Fibroblast of lung (primary cell): ENCODE measurements at regions not wholly inside any gene's neighbourhood (a gene's known extent, or its start where the extent isn't known, plus 50 kb on each side); places are given as distances from the start of the nearest gene placed in this dataset.

Experiments
- DNase-seq, 2 donors: peaks; one replicate each; pipeline versions ENCODE4 v3.0.0 to v3.0.0-alpha.2; 2010; ENCODE audit warnings: low read depth in 2 of 2
- H2AFZ ChIP-seq: 2 replicates; pipeline ENCODE4 v1.5.1; 2012; ENCODE audit warnings: low read length, control low read depth, inconsistent platforms
- H3K27ac ChIP-seq: 2 replicates; pipeline ENCODE4 v1.5.1; 2011; ENCODE audit warnings: low read length, control low read depth; ENCODE audit not compliant: insufficient read depth
- H3K27me3 ChIP-seq: 2 replicates; pipeline ENCODE4 v1.5.1; 2011; ENCODE audit warnings: mild to moderate bottlenecking, low read length; ENCODE audit not compliant: control insufficient read depth, insufficient read depth
- H3K36me3 ChIP-seq: 2 replicates; pipeline ENCODE4 v1.5.1; 2011; ENCODE audit warnings: low read length; ENCODE audit not compliant: control insufficient read depth, insufficient read depth
- H3K4me1 ChIP-seq: 2 replicates; pipeline ENCODE4 v1.5.1; 2011; ENCODE audit warnings: low read length; ENCODE audit not compliant: control insufficient read depth, insufficient read depth; ENCODE audit errors: extremely low read depth
- H3K4me2 ChIP-seq: 2 replicates; pipeline ENCODE4 v1.5.1; 2011; ENCODE audit warnings: low read length, control low read depth; ENCODE audit not compliant: insufficient read depth; ENCODE audit errors: extremely low read depth
- H3K4me3 ChIP-seq, 4 experiments: fragments of 200-600 bp in 1 of 4; sonication (generic) in 1 of 4; replicated peaks in 1 of 4; 2 replicates each; pipeline ENCODE4 v1.5.1; 2011 to 2016; ENCODE audit warnings: low read length in 4 of 4, low read depth in 3 of 4, mild to moderate bottlenecking in 3 of 4, control low read depth in 2 of 4, inconsistent platforms in 1 of 4, mixed read lengths in 1 of 4; ENCODE audit not compliant: insufficient read depth in 1 of 4; ENCODE audit errors: control extremely low read depth in 1 of 4
- H3K79me2 ChIP-seq: 2 replicates; pipeline ENCODE4 v1.5.1; 2012; ENCODE audit warnings: mild to moderate bottlenecking, low read length, inconsistent platforms; ENCODE audit not compliant: control insufficient read depth, insufficient read depth
- H3K9ac ChIP-seq: 2 replicates; pipeline ENCODE4 v1.5.1; 2011; ENCODE audit warnings: mild to moderate bottlenecking, low read length, control low read depth; ENCODE audit not compliant: insufficient read depth
- H3K9me3 ChIP-seq: 2 replicates; pipeline ENCODE4 v1.5.1; 2012; ENCODE audit warnings: low read depth, low read length; ENCODE audit not compliant: control insufficient read depth, insufficient read depth
- H4K20me1 ChIP-seq: 2 replicates; pipeline ENCODE4 v1.5.1; 2011; ENCODE audit warnings: low read length; ENCODE audit not compliant: control insufficient read depth, insufficient read depth; ENCODE audit errors: extremely low read depth
- CTCF ChIP-seq, 2 donors: IDR thresholded peaks in 1 of 2; conservative IDR thresholded peaks in 1 of 2; 1 replicate in 1 of 2; 2 replicates in 1 of 2; pipeline ENCODE4 v1.5.1; 2011 to 2012; ENCODE audit warnings: low read length in 2 of 2, control low read depth in 1 of 2, inconsistent platforms in 1 of 2, low read depth in 1 of 2, mild to moderate bottlenecking in 1 of 2
- EZH2 ChIP-seq: IDR thresholded peaks from 2 replicates; pipeline ENCODE4 v1.5.1; 2012; ENCODE audit warnings: low read length, control low read depth, mild to moderate bottlenecking; ENCODE audit errors: missing control alignments

DNA sequence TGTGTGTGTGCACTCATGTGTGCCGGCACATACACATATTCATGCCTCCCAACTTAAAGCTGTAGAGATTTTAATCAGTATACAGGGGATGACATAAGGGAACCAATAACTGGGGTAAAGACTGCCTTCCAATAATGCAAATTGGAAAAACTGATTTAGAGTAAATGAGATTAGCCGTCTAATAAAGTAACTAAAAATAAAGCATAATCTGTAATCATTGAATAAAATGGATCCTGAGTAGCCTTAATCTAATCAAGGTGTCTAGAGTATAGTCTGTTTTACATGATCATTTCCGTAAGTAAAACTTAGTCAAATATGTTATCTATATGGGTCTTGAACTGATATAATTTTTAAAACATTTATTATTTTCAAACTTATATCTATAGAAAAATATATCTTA lies 925.8 kb downstream of the FSTL5 start:
- Histone ChIP-seq H2AFZ (no peak overlapping the region), H3K27ac (no peak overlapping the region), H3K4me3 (no peak overlapping the region), H3K36me3 (no peaks in the 10 kb centered on the region), H3K9me3 (no peaks in the 10 kb centered on the region), H3K4me1 (no peaks in the 10 kb centered on the region), H3K9ac (no peak overlapping the region), H3K4me2 (no peak overlapping the region), H4K20me1 (no peaks in the 10 kb centered on the region), H3K79me2 (no peaks in the 10 kb centered on the region), H3K27me3 (no peaks in the 10 kb centered on the region)
- DNase-seq: no peak
- TF ChIP-seq CTCF (conservative IDR thresholded peaks at IDR 0.05 in 1 of 2, IDR thresholded peaks at IDR 0.05 in 1 of 2; ENCODE audit: low read depth in 1 of 2, low read length in 2 of 2) (no peak), EZH2 (no peak)

GRCh38 chr4:161237495-161237894 lies 926.3 kb downstream of the FSTL5 start:
- Histone ChIP-seq H3K9me3 (no peaks in the 10 kb centered on the region), H3K9ac (no peak overlapping the region), H2AFZ (no peak overlapping the region), H3K36me3 (no peaks in the 10 kb centered on the region), H3K79me2 (no peaks in the 10 kb centered on the region), H3K4me3 (no peak overlapping the region), H3K4me2 (no peak overlapping the region), H3K27me3 (no peaks in the 10 kb centered on the region), H3K4me1 (no peaks in the 10 kb centered on the region), H3K27ac (no peak overlapping the region), H4K20me1 (no peaks in the 10 kb centered on the region)
- TF ChIP-seq CTCF (conservative IDR thresholded peaks at IDR 0.05 in 1 of 2, IDR thresholded peaks at IDR 0.05 in 1 of 2; ENCODE audit: low read depth in 1 of 2, low read length in 2 of 2) (no peak), EZH2 (no peak)
- DNase-seq: no peak

DNA sequence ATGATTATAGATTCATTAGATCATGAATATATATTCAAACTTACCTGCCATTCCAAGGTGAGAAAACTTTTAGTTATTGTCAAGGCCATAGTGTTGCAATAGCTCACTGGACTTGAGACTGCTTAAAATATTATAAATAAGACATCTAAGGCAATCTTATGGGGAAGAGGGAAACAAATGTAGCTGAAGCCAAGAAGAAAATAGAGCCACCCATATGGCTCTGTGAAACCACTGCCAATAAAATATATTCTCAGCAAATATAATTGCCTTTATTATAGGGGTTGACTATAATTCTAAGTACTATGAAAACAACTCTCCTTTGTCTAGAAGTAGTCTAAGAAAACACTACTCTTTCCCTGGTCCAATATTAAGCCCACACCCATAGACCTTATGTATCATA lies 938.5 kb downstream of the FSTL5 start:
- Histone ChIP-seq H3K27me3 (no peaks in the 10 kb centered on the region), H3K4me1 (no peaks in the 10 kb centered on the region), H3K27ac (no peak overlapping the region), H3K4me2 (no peak overlapping the region), H4K20me1 (no peaks in the 10 kb centered on the region), H3K9me3 (no peaks in the 10 kb centered on the region), H2AFZ (no peak overlapping the region), H3K79me2 (no peaks in the 10 kb centered on the region), H3K9ac (no peak overlapping the region), H3K4me3 (no peak overlapping the region), H3K36me3 (no peaks in the 10 kb centered on the region)
- TF ChIP-seq CTCF (conservative IDR thresholded peaks at IDR 0.05 in 1 of 2, IDR thresholded peaks at IDR 0.05 in 1 of 2; ENCODE audit: low read depth in 1 of 2, low read length in 2 of 2): no peak
- no peak for TF ChIP-seq EZH2
- no peak for DNase-seq
